H1 (cell line): ENCODE measurements at regions not wholly inside any gene's neighbourhood (a gene's known extent, or its start where the extent isn't known, plus 50 kb on each side); places are given as distances from the start of the nearest gene placed in this dataset.
"Not testable (repeated sequence)": the region's sequence is repeated elsewhere in the genome, so short reads cannot be mapped to it uniquely, and the experiment has no call there.

Experiments
- CTCF ChIA-PET: fragments of 300-600 bp; sonication (Branson Sonifier 250); formaldehyde crosslinking; loops from one replicate; lab custom pipeline; 2021; ENCODE audit not compliant: partially characterized antibody; lab: Charles Lee
- POLR2A ChIA-PET: fragments of 300-600 bp; sonication (Branson Sonifier 250); formaldehyde crosslinking; loops from one replicate; lab custom pipeline; 2021; ENCODE audit warnings: inconsistent platforms; ENCODE audit not compliant: partially characterized antibody; lab: Charles Lee
- DNase-seq, 2 experiments: peaks; one replicate each; pipeline versions ENCODE4 v3.0.0 to v3.0.0-alpha.2; 2010 to 2022; ENCODE audit warnings: low spot score in 2 of 2, low read depth in 1 of 2, mixed read lengths in 1 of 2
- FAIRE-seq: peaks from 2 replicates; lab custom pipeline; 2011; peaks lifted over from hg19 to GRCh38; lab: Jason Lieb, UNC
- H2AFZ ChIP-seq: 2 replicates; pipeline ENCODE4 v1.8.1; 2012; ENCODE audit warnings: low read length, inconsistent platforms
- H2AK5ac ChIP-seq: 2 replicates; pipeline ENCODE4 v1.6.1; 2013; ENCODE audit warnings: low read depth, low read length
- H2BK120ac ChIP-seq: replicated peaks from 2 replicates; pipeline ENCODE3; 2013; ENCODE audit warnings: low read depth, low read length, inconsistent platforms
- H2BK12ac ChIP-seq: 2 replicates; pipeline ENCODE4 v1.6.1; 2013; ENCODE audit warnings: low read depth, low read length
- H2BK15ac ChIP-seq: 2 replicates; pipeline ENCODE4 v1.6.1; 2013; ENCODE audit warnings: low read length
- H2BK20ac ChIP-seq: 2 replicates; pipeline ENCODE4 v1.6.1; 2013; ENCODE audit warnings: low read length
- H2BK5ac ChIP-seq: 2 replicates; pipeline ENCODE4 v1.6.1; 2013; ENCODE audit warnings: low read depth, low read length
- H3K14ac ChIP-seq: 2 replicates; pipeline ENCODE4 v1.6.1; 2013; ENCODE audit warnings: inconsistent platforms; ENCODE audit not compliant: insufficient read length
- H3K18ac ChIP-seq: 2 replicates; pipeline ENCODE4 v1.6.1; 2013; ENCODE audit warnings: low read length; ENCODE audit errors: extremely low read depth
- H3K23ac ChIP-seq: 2 replicates; pipeline ENCODE4 v1.6.1; 2013; ENCODE audit warnings: inconsistent platforms; ENCODE audit not compliant: insufficient read length
- H3K23me2 ChIP-seq: 2 replicates; pipeline ENCODE4 v1.6.1; 2013; ENCODE audit warnings: low read depth, low read length
- H3K27ac ChIP-seq: 2 replicates; pipeline ENCODE4 v1.6.1; 2011; ENCODE audit warnings: low read depth, low read length, inconsistent platforms
- H3K27me3 ChIP-seq, 4 experiments: replicated peaks in 1 of 4; 1 replicate in 1 of 4; 2 replicates in 3 of 4; pipeline versions ENCODE4 v1.6.1 to v1.8.1; 2011 to 2013; ENCODE audit warnings: low read length in 3 of 4, mild to moderate bottlenecking in 3 of 4, inconsistent platforms in 2 of 4, mixed read lengths in 2 of 4, moderate library complexity in 1 of 4; ENCODE audit not compliant: control insufficient read depth in 3 of 4, insufficient read depth in 3 of 4; ENCODE audit errors: extremely low read depth in 1 of 4
- H3K36me3 ChIP-seq, 4 experiments: 2 replicates each; pipeline versions ENCODE4 v1.6.1 to v1.8.1; 2011 to 2013; ENCODE audit warnings: mild to moderate bottlenecking in 4 of 4, low read length in 3 of 4, moderate library complexity in 2 of 4, control low read depth in 1 of 4, inconsistent platforms in 1 of 4; ENCODE audit not compliant: insufficient read depth in 4 of 4, control insufficient read depth in 2 of 4
- H3K4ac ChIP-seq: replicated peaks from 2 replicates; pipeline ENCODE3; 2013; ENCODE audit warnings: low read length, low read depth, mixed read lengths, inconsistent platforms; ENCODE audit not compliant: insufficient read length
- H3K4me1 ChIP-seq, 4 experiments: replicated peaks in 1 of 4; 1 replicate in 1 of 4; 2 replicates in 3 of 4; pipeline versions ENCODE4 v1.6.1 to v1.8.1; 2011 to 2013; ENCODE audit warnings: low read length in 3 of 4, inconsistent platforms in 2 of 4, mixed read lengths in 1 of 4; ENCODE audit not compliant: insufficient read depth in 4 of 4, control insufficient read depth in 3 of 4
- H3K4me2 ChIP-seq, 2 experiments: 2 replicates each; pipeline versions ENCODE4 v1.6.1 to v1.8.1; 2011 to 2013; ENCODE audit warnings: low read depth in 2 of 2, low read length in 2 of 2, control low read depth in 1 of 2, inconsistent platforms in 1 of 2, mild to moderate bottlenecking in 1 of 2; ENCODE audit not compliant: insufficient read depth in 1 of 2
- H3K4me3 ChIP-seq, 4 experiments: fragments of 200-600, 300-600 bp in 1 of 4; sonication (generic), shearing (Covaris generic), sonication (Bioruptor Twin) in 1 of 4; 2 replicates each; pipeline versions ENCODE4 v1.5.1 to v1.8.1; 2011 to 2016; ENCODE audit warnings: low read length in 4 of 4, low read depth in 3 of 4, control low read depth in 2 of 4, inconsistent platforms in 2 of 4, mild to moderate bottlenecking in 2 of 4, mixed read lengths in 1 of 4, moderate library complexity in 1 of 4; ENCODE audit not compliant: insufficient read depth in 2 of 4; ENCODE audit errors: extremely low read depth in 1 of 4
- H3K56ac ChIP-seq: replicated peaks from 2 replicates; pipeline ENCODE3; 2013; ENCODE audit warnings: low read depth, mild to moderate bottlenecking, mixed read lengths, low read length, inconsistent platforms; ENCODE audit not compliant: insufficient read length
- H3K79me1 ChIP-seq: 2 replicates; pipeline ENCODE4 v1.6.1; 2013; ENCODE audit warnings: low read depth, low read length, control low read depth
- H3K79me2 ChIP-seq, 2 experiments: 2 replicates each; pipeline versions ENCODE4 v1.6.1 to v1.8.1; 2012 to 2013; ENCODE audit warnings: low read length in 2 of 2, mild to moderate bottlenecking in 2 of 2, inconsistent platforms in 1 of 2; ENCODE audit not compliant: insufficient read depth in 2 of 2, control insufficient read depth in 1 of 2
- H3K9ac ChIP-seq, 4 experiments: replicated peaks in 1 of 4; 1 replicate in 1 of 4; 2 replicates in 3 of 4; pipeline versions ENCODE4 v1.6.1 to v1.8.1; 2011 to 2013; ENCODE audit warnings: low read depth in 3 of 4, low read length in 3 of 4, control low read depth in 2 of 4, mild to moderate bottlenecking in 2 of 4, moderate library complexity in 2 of 4, inconsistent platforms in 1 of 4; ENCODE audit errors: extremely low read depth in 1 of 4
- H3K9me3 ChIP-seq, 2 experiments: 2 replicates each; pipeline versions ENCODE4 v1.6.1 to v1.8.1; 2012 to 2013; ENCODE audit warnings: mild to moderate bottlenecking in 2 of 2, moderate library complexity in 2 of 2, control low read depth in 1 of 2, inconsistent platforms in 1 of 2, low read depth in 1 of 2, low read length in 1 of 2, mixed read lengths in 1 of 2; ENCODE audit not compliant: insufficient read depth in 2 of 2
- H4K20me1 ChIP-seq, 2 experiments: replicated peaks in 1 of 2; 2 replicates each; pipeline versions ENCODE3 to v1.8.1; 2011 to 2013; ENCODE audit warnings: inconsistent platforms in 2 of 2, low read length in 2 of 2, mild to moderate bottlenecking in 1 of 2; ENCODE audit not compliant: insufficient read depth in 2 of 2, control insufficient read depth in 1 of 2
- H4K5ac ChIP-seq: 2 replicates; pipeline ENCODE4 v1.6.1; 2013; ENCODE audit warnings: low read length, low read depth, mixed read lengths, inconsistent platforms; ENCODE audit not compliant: insufficient read length
- H4K8ac ChIP-seq: 2 replicates; pipeline ENCODE4 v1.8.0; 2013; ENCODE audit warnings: mild to moderate bottlenecking, moderate library complexity, low read length, inconsistent platforms; ENCODE audit not compliant: insufficient read depth; ENCODE audit errors: extremely low read depth
- H4K91ac ChIP-seq: replicated peaks from 2 replicates; pipeline ENCODE3; 2013; ENCODE audit warnings: low read length, mixed read lengths, inconsistent platforms; ENCODE audit not compliant: insufficient read length
- WGBS, 2 experiments: shearing (Covaris generic) in 1 of 2; methylation state at CpG; one replicate each; pipeline versions ENCODE4 v1.1.6 to v1.1.7; 2013 to 2015; ENCODE audit warnings: low lambda C conversion rate in 2 of 2, mixed read lengths in 2 of 2, inconsistent platforms in 1 of 2, low coverage in 1 of 2, missing lambda C conversion rate in 1 of 2; ENCODE audit not compliant: insufficient replicate concordance in 2 of 2, insufficient coverage in 1 of 2, insufficient read length in 1 of 2; ENCODE audit errors: extremely low coverage in 1 of 2, missing lambda C conversion rate in 1 of 2; 5-methylcytosine and 5-hydroxymethylcytosine counted together

DNA sequence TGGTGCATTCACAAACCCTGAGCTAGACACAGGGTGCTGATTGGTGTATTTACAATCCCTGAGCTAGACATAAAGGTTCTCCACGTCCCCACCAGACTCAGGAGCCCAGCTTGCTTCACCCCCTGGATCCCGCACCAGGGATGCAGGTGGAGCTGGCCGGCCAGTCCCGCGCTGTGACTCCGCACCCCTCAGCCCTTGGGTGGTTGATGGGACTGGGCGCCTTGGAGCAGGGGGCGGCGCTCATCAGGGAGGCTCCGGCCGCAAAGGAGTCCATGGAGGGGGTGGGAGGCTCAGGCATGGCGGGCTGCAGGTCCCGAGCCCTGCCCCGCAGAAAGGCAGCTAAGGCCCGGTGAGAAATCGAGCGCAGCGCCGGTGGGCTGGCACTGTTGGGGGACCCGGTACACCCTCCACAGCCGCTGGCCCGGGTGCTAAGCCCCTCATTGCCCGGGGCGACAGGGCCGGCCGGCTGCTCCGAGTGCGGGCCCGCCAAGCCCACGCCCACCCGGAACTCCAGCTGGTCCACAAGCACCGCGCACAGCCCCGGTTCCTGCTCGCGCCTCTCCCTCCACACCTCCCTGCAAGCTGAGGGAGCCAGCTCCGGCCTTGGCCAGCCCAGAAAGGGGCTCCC lies 167.6 kb downstream of the VEGFC start:
- H3K23me2 ChIP-seq, H3K36me3 ChIP-seq, H3K14ac ChIP-seq, H4K91ac ChIP-seq, H2BK5ac ChIP-seq, H2AFZ ChIP-seq, DNase-seq, H3K9me3 ChIP-seq, H2BK120ac ChIP-seq, H4K8ac ChIP-seq, POLR2A ChIA-PET, H3K4me2 ChIP-seq, H3K56ac ChIP-seq, H3K4me1 ChIP-seq, H2BK12ac ChIP-seq, H3K79me2 ChIP-seq, H3K4me3 ChIP-seq, H3K79me1 ChIP-seq, H3K9ac ChIP-seq, H3K27me3 ChIP-seq, H2BK20ac ChIP-seq, H4K5ac ChIP-seq, H3K4ac ChIP-seq, H4K20me1 ChIP-seq, H3K18ac ChIP-seq, H2AK5ac ChIP-seq, H2BK15ac ChIP-seq, H3K23ac ChIP-seq, FAIRE-seq, H3K27ac ChIP-seq: not testable (repeated sequence)
- CTCF ChIA-PET = interaction anchor here (1.4 kb wide), 1 partner anchor 17 kb away, joined by 3 read pairs; no protein-coding TSS in a partner anchor
- WGBS, 2 experiments = 99% methylated on average over 34 of the region's 37 CpGs; no CpG with 5 or more reads in 1 of the 2 experiments
